ENCODE measurements at regions not wholly inside any gene's neighbourhood (a gene's known extent, or its start where the extent isn't known, plus 50 kb on each side); places are given as distances from the start of the nearest gene placed in this dataset.

DNA sequence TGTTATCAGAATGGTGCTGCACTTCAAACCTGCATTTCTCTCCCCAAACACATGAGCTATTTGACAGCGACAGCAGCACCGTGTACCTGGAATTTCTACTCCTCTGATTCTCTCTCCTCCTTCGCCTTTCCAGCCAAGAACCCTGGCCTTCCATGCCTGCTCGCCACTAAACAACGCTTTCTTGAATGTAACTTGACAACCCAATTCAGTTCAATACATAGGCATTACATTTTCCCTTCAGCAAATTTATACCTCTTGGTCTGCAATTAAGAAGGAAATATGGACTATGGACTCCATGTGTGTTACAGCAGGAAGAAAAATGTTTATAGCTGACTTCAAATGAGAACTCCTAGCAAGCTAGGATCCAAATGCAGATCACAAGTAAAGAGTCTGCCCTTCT, 162.6 kb upstream of the AUTS2 start:
- TF ChIP-seq, protein P1, sequence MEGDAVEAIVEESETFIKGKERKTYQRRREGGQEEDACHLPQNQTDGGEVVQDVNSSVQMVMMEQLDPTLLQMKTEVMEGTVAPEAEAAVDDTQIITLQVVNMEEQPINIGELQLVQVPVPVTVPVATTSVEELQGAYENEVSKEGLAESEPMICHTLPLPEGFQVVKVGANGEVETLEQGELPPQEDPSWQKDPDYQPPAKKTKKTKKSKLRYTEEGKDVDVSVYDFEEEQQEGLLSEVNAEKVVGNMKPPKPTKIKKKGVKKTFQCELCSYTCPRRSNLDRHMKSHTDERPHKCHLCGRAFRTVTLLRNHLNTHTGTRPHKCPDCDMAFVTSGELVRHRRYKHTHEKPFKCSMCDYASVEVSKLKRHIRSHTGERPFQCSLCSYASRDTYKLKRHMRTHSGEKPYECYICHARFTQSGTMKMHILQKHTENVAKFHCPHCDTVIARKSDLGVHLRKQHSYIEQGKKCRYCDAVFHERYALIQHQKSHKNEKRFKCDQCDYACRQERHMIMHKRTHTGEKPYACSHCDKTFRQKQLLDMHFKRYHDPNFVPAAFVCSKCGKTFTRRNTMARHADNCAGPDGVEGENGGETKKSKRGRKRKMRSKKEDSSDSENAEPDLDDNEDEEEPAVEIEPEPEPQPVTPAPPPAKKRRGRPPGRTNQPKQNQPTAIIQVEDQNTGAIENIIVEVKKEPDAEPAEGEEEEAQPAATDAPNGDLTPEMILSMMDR (IDR thresholded peaks at IDR 0.05): no peak
- no peak for TF ChIP-seq POLR2A (IDR thresholded peaks at IDR 0.05)

Data from gastroesophageal sphincter (tissue), 3 donors.